Activated B cell treated with CpG ODN at 0.5 μM for 24 hours (primary cell): ENCODE measurements at regions not wholly inside any gene's neighbourhood (a gene's known extent, or its start where the extent isn't known, plus 50 kb on each side); places are given as distances from the start of the nearest gene placed in this dataset.
"Not testable (repeated sequence)": the region's sequence is repeated elsewhere in the genome, so short reads cannot be mapped to it uniquely, and the experiment has no call there.

Source experiments
- ATAC-seq: fragments of 200-7000 bp; cut with Tn5 transposase; one replicate; pipeline ENCODE4 v1.10.0; 2021; ENCODE audit warnings: low read depth, mild to moderate bottlenecking, moderate library complexity
- CTCF ChIA-PET: fragments of 350-600 bp; sonication (Branson Sonifier 250); formaldehyde crosslinking; loops from one replicate; lab custom pipeline; 2021; ENCODE audit warnings: antibody characterized with exemption; lab: Charles Lee
- POLR2A ChIA-PET: fragments of 350-600 bp; sonication (Branson Sonifier 250); formaldehyde crosslinking; loops from one replicate; lab custom pipeline; 2021; ENCODE audit warnings: antibody characterized with exemption; lab: Charles Lee
- DNase-seq: peaks from one replicate; pipeline ENCODE4 v3.0.0; 2022
- H3K27ac Mint-ChIP-seq: one replicate; pipeline ENCODE4 v1.8.0; 2020; ENCODE audit warnings: mixed read lengths
- H3K27me3 Mint-ChIP-seq: one replicate; pipeline ENCODE4 v1.8.0; 2021; ENCODE audit warnings: mixed read lengths
- H3K36me3 Mint-ChIP-seq: one replicate; pipeline ENCODE4 v1.8.0; 2021; ENCODE audit warnings: low read depth, mixed read lengths
- H3K4me1 Mint-ChIP-seq: one replicate; pipeline ENCODE4 v1.8.0; 2021; ENCODE audit warnings: mixed read lengths
- H3K4me3 Mint-ChIP-seq: one replicate; pipeline ENCODE4 v1.8.0; 2020; ENCODE audit warnings: mild to moderate bottlenecking, mixed read lengths
- H3K9me3 Mint-ChIP-seq: one replicate; pipeline ENCODE4 v1.8.0; 2020; ENCODE audit warnings: mixed read lengths
- CTCF ChIP-seq: fragments of 200-600 bp; IDR thresholded peaks from one replicate; pipeline ENCODE4 v1.8.0; 2022; ENCODE audit warnings: antibody characterized with exemption, mild to moderate bottlenecking
- intact Hi-C: fragments of 100-400 bp; cut with micrococcal nuclease; formaldehyde crosslinking; loops from one replicate; pipeline ENCODE4 v1.15.1; 2024

- Mint-ChIP-seq H3K27ac (no peak overlapping the region), H3K36me3 (no peaks in the 10 kb centered on the region), H3K4me1 (no peaks in the 10 kb centered on the region), H3K27me3 (no peaks in the 10 kb centered on the region), H3K9me3 (no peaks in the 10 kb centered on the region), H3K4me3 (no peak overlapping the region)
- DNase-seq, result no peak
- no peak for TF ChIP-seq CTCF
- ChIA-PET POLR2A (no interaction called here), CTCF (no interaction called here)
- no peak for ATAC-seq
- intact Hi-C loops, result no loop called here
These were observed 300.5 kb upstream of the PABPC4L start for GRCh38 chr4:134501973-134502643.

- H3K9me3 Mint-ChIP-seq, intact Hi-C loops: not testable (repeated sequence)
These were observed 299.9 kb upstream of the PABPC4L start for GRCh38 chr4:134501488-134501887.

GRCh38 chr4:134499074-134499473, 297.5 kb upstream of the PABPC4L start:
- H3K9me3 Mint-ChIP-seq, result no peaks in the 10 kb centered on the region
- TF ChIP-seq CTCF, result no peak
- ChIA-PET POLR2A (no interaction called here), CTCF (no interaction called here)
- H3K36me3 Mint-ChIP-seq, result no peaks in the 10 kb centered on the region
- DNase-seq (no peak), ATAC-seq (no peak)
- H3K4me3 Mint-ChIP-seq, result no peak overlapping the region
- no peaks in the 10 kb centered on the region for H3K27me3 Mint-ChIP-seq
- H3K4me1 Mint-ChIP-seq, result no peaks in the 10 kb centered on the region
- H3K27ac Mint-ChIP-seq, result no peak overlapping the region
- intact Hi-C loops, result no loop called here

More at GRCh38 chr4:134501488-134501887, 299.9 kb upstream of the PABPC4L start:
- H3K36me3 Mint-ChIP-seq, H3K4me3 Mint-ChIP-seq, POLR2A ChIA-PET, H3K27me3 Mint-ChIP-seq, DNase-seq, H3K4me1 Mint-ChIP-seq, ATAC-seq, H3K27ac Mint-ChIP-seq, CTCF ChIA-PET: not testable (repeated sequence)

GRCh38 chr4:134490863-134491262, 289.3 kb upstream of the PABPC4L start:
- intact Hi-C loops, result no loop called here
- no peaks in the 10 kb centered on the region for H3K27me3 Mint-ChIP-seq
- no peak overlapping the region for H3K4me3 Mint-ChIP-seq
- no peak overlapping the region for H3K27ac Mint-ChIP-seq
- TF ChIP-seq CTCF, result no peak
- ATAC-seq, result no peak
- ChIA-PET POLR2A (no interaction called here), CTCF (no interaction called here)
- H3K36me3 Mint-ChIP-seq, result no peaks in the 10 kb centered on the region
- H3K9me3 Mint-ChIP-seq, result peaks cover 7% of the 10 kb centered on the region
- no peak for DNase-seq
- H3K4me1 Mint-ChIP-seq, result no peaks in the 10 kb centered on the region

- H3K9me3 Mint-ChIP-seq, intact Hi-C loops, DNase-seq, H3K27ac Mint-ChIP-seq, H3K36me3 Mint-ChIP-seq, H3K4me3 Mint-ChIP-seq, ATAC-seq, CTCF ChIA-PET, POLR2A ChIA-PET, H3K4me1 Mint-ChIP-seq, H3K27me3 Mint-ChIP-seq: not testable (repeated sequence)
These were observed 281.9 kb upstream of the PABPC4L start for GRCh38 chr4:134483514-134483913.

GRCh38 chr4:134471569-134471968, 270.0 kb upstream of the PABPC4L start:
- no peak overlapping the region for H3K4me3 Mint-ChIP-seq
- intact Hi-C loops, result no loop called here
- H3K4me1 Mint-ChIP-seq, result no peaks in the 10 kb centered on the region
- H3K27me3 Mint-ChIP-seq, result no peaks in the 10 kb centered on the region
- no peak overlapping the region for H3K27ac Mint-ChIP-seq
- ChIA-PET POLR2A (no interaction called here), CTCF (no interaction called here)
- no peak for DNase-seq
- no peak for TF ChIP-seq CTCF
- H3K9me3 Mint-ChIP-seq, result no peaks in the 10 kb centered on the region
- no peak for ATAC-seq
- H3K36me3 Mint-ChIP-seq, result no peaks in the 10 kb centered on the region
